Embryonic facial prominence (tissue), 1 donor: ENCODE measurements at regions not wholly inside any gene's neighbourhood (a gene's known extent, or its start where the extent isn't known, plus 50 kb on each side); places are given as distances from the start of the nearest gene placed in this dataset.
"Not testable (repeated sequence)": the region's sequence is repeated elsewhere in the genome, so short reads cannot be mapped to it uniquely, and the experiment has no call there.

Source experiments
- DNase-seq: peaks from one replicate; pipeline ENCODE4 v3.0.0-alpha.2; 2016; ENCODE audit errors: extremely low spot score

GRCh38 chr3:168779970-168780645 is 684.4 kb upstream of the GOLIM4 start:
- DNase-seq: not testable (repeated sequence)

- no peak for DNase-seq
These were observed 658.0 kb upstream of the GOLIM4 start for GRCh38 chr3:168753724-168754123.

GRCh38 chr3:168752339-168752738 is 656.6 kb upstream of the GOLIM4 start:
- DNase-seq: no peak

GRCh38 chr3:168747697-168748096 is 652.0 kb upstream of the GOLIM4 start:
- no peak for DNase-seq

GRCh38 chr3:168738527-168739325 is 643.0 kb upstream of the GOLIM4 start:
- no peak for DNase-seq

GRCh38 chr3:168736202-168736601 is 640.5 kb upstream of the GOLIM4 start:
- DNase-seq: no peak

- DNase-seq: no peak
These were observed 634.3 kb upstream of the GOLIM4 start for GRCh38 chr3:168730073-168730472.

GRCh38 chr3:168722091-168722490 is 626.4 kb upstream of the GOLIM4 start:
- no peak for DNase-seq

GRCh38 chr3:168714609-168715240 is 619.0 kb upstream of the GOLIM4 start:
- no peak for DNase-seq

GRCh38 chr3:168709073-168709472 is 613.3 kb upstream of the GOLIM4 start:
- no peak for DNase-seq

- no peak for DNase-seq
These were observed 612.2 kb upstream of the GOLIM4 start for GRCh38 chr3:168707900-168708299.

GRCh38 chr3:168705412-168705811 is 609.7 kb upstream of the GOLIM4 start:
- DNase-seq: no peak

GRCh38 chr3:168696051-168696450 is 600.3 kb upstream of the GOLIM4 start:
- DNase-seq: no peak

- DNase-seq: no peak
These were observed 598.1 kb upstream of the GOLIM4 start for GRCh38 chr3:168693870-168694269.

GRCh38 chr3:168688267-168688666 is 592.5 kb upstream of the GOLIM4 start:
- no peak for DNase-seq

- DNase-seq: no peak
These were observed 588.8 kb upstream of the GOLIM4 start for GRCh38 chr3:168684519-168684918.

GRCh38 chr3:168678730-168679129 is 583.0 kb upstream of the GOLIM4 start:
- no peak for DNase-seq

GRCh38 chr3:168671091-168671490 is 575.4 kb upstream of the GOLIM4 start:
- no peak for DNase-seq

GRCh38 chr3:168660879-168661657 is 565.3 kb upstream of the GOLIM4 start:
- DNase-seq: not testable (repeated sequence)

- no peak for DNase-seq
These were observed 563.3 kb upstream of the GOLIM4 start for GRCh38 chr3:168659015-168659414.

GRCh38 chr3:168655611-168656010 is 559.9 kb upstream of the GOLIM4 start:
- DNase-seq: no peak

- no peak for DNase-seq
These were observed 559.0 kb upstream of the GOLIM4 start for GRCh38 chr3:168654700-168655099.
